ENCODE measurements at regions not wholly inside any gene's neighbourhood (a gene's known extent, or its start where the extent isn't known, plus 50 kb on each side); places are given as distances from the start of the nearest gene placed in this dataset.

DNA sequence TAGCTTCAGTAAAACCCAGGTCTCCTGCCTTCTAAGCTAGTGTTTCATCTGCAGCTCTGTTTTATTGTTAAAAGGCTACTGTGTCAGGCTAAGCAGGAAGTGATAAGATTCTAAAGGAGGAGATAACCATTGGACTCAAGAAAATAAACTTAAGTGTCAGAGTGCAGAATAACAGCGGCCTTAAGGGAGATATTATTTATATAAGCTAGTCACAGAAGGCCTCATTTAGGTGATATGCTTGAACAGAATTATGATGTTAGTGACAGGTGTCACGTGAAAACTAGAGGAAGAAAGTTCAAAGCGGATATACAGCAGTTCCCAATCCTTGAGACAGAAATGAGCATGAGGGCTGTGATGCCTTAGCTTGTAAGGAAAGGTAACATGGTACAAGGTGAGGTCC lies 373.4 kb downstream of the FOXG1 start:
- no peak for DNase-seq

DNA sequence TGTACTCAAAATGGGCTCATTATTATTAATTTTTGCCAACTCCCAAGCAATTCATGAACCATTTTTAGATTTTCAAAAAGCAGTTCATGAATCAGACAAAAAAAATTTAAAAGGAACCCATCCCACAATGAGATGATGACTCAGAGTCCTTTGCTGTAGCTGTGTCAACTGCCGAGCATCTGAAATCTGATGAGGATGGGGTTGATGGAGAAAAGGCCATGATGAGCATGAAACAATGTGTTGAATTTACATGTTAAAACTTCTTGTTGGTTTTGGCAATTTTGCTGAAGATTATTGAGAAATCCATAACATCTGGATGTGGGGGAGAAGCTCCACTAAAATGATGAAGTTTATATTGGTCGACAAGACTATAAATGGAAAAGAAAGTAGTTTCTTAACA lies 378.0 kb downstream of the FOXG1 start:
- DNase-seq, result no peak

- no peak for DNase-seq
These were observed 381.6 kb downstream of the FOXG1 start for GRCh38 chr14:29148221-29148620.

DNA sequence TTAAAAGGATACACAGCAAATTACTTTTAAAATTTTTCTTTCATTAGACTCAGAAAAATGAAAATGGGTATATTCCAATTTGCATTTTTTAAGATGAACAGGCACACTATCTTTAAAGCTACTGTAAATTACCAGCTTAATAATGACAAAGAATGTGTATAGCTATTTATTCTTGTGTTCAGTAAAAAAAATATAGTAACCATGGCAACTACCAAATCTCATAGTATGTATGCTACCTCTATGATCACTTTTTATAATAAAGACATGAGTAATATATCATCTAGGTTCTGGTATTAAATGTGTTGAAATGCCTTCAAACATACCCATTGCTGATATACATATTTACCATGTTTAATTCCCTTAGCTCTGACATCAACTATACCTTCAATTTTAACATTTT lies 383.2 kb downstream of the FOXG1 start:
- no peak for DNase-seq

DNA sequence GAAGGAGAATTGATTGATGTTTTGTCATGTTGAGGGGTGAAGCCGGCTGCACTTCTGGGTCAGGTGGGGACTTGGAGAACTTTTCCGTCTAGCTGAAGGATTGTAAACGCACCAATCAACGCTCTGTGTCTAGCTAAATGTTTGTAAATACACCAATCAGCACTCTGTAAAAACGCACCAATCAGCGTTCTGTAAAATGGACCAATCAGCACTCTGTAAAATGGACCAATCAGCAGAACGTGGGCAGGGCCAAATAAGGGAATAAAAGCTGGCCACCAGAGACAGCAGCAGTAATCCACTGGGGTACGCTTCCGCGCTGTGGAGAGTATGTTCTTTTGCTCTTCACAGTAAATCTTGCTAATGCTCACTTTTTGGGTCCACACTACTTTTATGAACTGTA lies 384.1 kb downstream of the FOXG1 start:
- no peak for DNase-seq

DNA sequence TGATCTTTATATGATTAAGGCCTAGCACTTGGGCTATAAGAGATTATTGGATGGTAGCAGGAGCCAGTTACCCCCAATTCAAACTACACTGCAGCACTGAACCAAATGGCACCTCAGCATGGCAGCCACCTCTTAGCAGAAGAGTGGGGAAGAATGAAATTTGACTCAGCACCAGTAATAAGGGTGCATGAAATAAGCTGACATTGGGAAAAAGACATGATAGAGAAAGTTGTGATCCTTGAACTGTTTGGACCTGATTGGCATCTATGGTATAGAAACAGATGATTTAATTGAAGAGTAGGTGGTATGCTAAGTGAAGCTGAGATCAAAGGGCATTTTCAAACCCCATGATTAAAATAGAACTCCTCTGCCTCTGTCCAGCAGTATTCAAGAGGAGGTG lies 389.5 kb downstream of the FOXG1 start:
- no peak for DNase-seq

GRCh38 chr14:29161593-29161992 lies 395.0 kb downstream of the FOXG1 start:
- DNase-seq, result no peak

DNA sequence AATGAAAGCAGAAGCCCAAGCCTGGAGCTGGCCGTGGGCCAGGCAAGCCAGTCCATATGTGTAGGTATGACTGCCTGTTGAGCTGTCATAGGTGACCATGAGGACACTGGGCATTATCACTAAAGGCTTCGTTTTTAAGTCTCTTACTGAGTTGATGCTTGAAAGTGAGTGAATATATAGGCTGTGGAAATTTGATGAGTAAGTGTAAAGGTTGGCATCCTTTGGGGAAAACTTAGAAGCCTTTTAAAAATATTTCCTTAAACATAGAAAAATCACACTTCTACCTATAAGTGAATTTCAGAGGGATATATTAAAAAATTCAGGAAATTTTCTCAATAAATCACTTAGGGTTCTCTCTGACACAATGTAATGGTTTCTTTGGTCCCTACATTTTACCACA lies 396.5 kb downstream of the FOXG1 start:
- DNase-seq, result no peak

DNA sequence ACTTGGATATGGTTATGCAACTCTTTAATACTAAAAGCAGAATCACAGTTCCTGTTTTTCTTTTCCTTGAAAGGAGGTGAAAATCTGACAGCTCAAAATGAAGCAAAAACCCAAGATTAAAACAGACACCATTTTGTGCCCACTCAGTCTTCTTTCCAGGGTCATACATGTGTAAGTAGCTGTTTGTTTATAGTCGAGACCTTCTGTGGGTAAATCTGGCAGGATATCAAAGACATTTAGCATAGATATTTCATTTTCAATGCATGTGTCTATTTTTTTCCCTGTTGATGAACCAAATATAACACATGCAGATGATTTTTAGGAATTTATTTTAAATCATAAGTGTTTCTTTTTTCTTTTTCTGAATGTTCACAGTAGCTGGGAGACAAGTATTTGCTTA lies 398.8 kb downstream of the FOXG1 start:
- no peak for DNase-seq

GRCh38 chr14:29166507-29166906 lies 399.9 kb downstream of the FOXG1 start:
- no peak for DNase-seq

DNA sequence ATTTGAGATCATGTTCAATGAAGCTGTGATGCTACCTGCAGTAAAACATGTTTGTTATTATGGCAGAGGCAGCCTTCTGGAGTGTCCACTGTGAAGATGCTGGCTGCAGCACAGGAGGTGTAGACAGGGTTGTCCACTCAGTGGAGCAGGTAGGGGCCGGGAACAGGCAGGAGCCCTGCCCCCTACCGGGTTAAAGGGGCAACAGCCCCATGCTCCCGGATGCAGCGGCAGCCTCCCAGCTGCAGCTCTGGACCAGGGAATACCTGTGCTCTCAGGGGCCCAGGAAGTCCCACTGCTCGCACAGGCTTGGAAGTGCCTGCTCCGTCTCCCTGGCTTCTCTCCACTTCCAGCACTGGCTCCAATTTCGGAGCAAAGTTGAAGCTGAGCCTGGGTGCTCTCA lies 401.6 kb downstream of the FOXG1 start:
- no peak for DNase-seq

- no peak for DNase-seq
These were observed 402.8 kb downstream of the FOXG1 start for GRCh38 chr14:29169408-29169807.

DNA sequence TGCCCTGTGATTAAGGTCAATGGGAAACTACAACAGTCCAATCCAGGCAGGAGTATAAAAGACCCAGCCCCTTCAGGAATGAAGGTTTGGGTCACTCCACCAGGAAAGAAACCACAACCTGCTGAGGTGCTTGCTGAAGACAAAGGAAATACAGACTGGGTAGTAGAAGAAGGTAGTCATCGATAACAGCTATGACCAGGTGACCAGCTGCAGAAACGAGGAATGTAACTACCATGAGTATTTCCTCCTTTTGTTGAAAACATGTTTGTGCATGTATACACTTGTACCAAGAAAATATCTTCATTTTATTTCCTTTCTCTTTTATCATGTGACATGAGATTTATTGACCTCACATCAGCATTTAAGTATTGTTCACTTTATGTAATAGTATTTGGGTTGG lies 409.1 kb downstream of the FOXG1 start:
- no peak for DNase-seq

DNA sequence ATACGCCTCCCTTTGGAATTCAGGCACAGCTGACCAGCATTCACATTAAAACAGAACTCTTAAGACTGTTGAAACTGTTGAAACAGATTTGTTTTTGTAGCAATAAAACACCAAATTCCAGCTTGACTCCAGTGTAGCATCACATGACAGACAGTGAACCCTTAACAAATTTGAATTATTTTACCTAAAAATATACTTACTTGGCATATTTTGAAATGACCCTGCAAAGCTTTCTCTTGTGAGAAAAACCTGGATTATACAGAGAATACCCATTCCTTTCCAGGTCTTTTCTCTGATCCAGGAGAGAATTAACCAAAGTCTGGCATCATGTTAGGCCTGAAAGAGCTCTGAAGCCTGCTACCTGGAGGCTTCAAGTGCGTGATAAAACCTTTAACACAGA lies 410.3 kb downstream of the FOXG1 start:
- DNase-seq, result no peak

DNA sequence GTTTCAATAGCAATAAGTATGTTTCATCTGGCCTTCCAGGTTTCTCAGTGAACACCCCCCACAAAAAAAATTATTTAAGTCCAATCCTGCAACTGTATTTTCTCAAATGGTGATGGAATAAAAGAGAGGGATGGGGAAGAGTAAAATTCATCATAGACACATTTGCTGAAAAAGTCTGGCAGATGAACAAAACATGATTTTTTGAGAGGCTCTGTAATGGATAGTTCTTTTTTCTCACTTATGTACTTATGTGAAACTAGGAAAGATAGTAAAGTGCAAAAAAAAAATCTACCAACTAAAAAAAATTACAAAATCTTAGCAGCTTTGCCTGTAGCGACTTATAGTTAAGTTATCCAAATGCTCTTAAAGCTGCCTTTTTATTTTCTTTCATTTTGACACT lies 412.4 kb downstream of the FOXG1 start:
- no peak for DNase-seq

GRCh38 chr14:29191092-29191491 lies 424.5 kb downstream of the FOXG1 start:
- DNase-seq, result no peak

- DNase-seq, result no peak
These were observed 431.0 kb downstream of the FOXG1 start for GRCh38 chr14:29197557-29197956.

- no peak for DNase-seq
These were observed 439.1 kb downstream of the FOXG1 start for GRCh38 chr14:29205658-29206057.

- peak in 1 of 2 experiments; percentile 74 for DNase-seq
These were observed 449.3 kb downstream of the FOXG1 start for GRCh38 chr14:29215853-29216252.

GRCh38 chr14:29216268-29217232 lies 450.0 kb downstream of the FOXG1 start:
- DNase-seq, result peak; percentile 93 to 97

DNA sequence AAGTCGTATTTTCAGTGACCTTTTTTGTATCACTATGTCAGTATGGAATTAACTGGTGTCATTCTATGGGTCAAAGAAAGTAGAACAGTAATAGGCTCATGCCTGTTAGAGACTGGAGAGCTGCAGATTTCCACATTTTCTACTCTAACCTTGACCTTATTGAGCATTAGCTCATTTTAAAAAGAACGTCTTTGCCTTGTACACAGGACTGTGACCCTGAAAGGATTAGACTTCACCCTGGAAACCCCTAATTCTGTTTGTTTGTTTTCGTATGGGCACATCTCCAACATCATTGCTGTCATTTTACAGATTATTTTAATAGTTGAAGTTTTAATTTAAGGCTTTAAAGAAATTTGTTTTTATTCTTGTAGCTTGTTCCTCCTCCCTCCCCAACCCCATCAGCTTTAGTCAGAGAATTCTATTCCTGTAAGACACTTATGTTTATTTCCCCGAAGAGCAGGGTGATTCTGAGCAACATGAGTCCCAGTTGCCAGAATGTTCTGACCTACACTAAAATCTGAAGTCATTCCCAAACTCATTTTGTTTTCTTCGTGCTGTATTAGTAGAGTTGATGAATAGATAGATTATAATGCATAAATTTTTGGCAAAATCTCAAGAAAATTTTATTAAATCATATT lies 451.3 kb downstream of the FOXG1 start:
- peak in 1 of 2 experiments; percentile 25 for DNase-seq

DNA sequence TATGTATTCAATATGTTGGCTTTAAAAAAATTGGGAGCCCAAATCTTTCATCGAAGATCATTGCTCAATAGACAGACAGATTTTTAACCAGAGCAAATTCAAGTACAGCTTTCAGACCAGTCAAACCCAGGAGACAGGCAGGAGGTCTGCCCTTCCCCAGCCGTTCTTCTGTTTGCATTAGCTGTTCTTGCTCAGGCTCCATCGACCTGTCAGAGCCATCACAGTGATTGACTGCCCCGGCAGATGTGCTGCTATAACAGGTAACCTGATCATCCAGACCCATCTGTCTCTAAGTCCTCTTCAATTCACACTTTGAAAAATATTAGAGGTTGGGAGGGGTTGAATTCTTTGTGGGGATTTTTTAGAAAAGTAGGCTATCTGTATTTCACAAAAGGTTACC lies 453.5 kb downstream of the FOXG1 start:
- peak; percentile 72 to 90 for DNase-seq

DNA sequence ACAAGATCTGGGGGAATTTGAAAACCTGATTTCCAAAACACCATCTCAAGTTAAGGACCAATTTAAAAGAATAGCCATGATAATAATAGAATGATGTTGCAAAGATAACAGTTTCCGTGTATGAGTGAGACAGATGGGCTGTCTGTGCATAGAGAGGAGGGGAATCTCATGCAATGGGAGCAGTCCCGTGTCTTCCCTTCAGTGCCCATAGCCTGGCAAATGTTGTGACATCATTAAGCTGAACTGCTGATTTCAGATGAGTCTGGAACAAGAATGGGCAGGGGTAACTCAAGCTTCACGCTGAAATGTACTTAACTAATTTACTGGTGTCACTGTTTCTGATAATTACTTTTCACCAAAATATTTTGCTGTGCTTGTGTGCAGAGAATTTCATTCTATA lies 454.0 kb downstream of the FOXG1 start:
- peak; percentile 44 to 72 for DNase-seq

- DNase-seq, result no peak
These were observed 455.4 kb downstream of the FOXG1 start for GRCh38 chr14:29222006-29222405.
